Astrocyte of the cerebellum (primary cell): ENCODE measurements at regions not wholly inside any gene's neighbourhood (a gene's known extent, or its start where the extent isn't known, plus 50 kb on each side); places are given as distances from the start of the nearest gene placed in this dataset.

Experiments used
- DNase-seq: peaks from one replicate; pipeline ENCODE4 v3.0.0-alpha.2; 2011; ENCODE audit warnings: low read depth
- H3K4me3 ChIP-seq: 2 replicates; pipeline ENCODE4 v1.5.1; 2011; ENCODE audit warnings: mild to moderate bottlenecking, low read depth, low read length, moderate library complexity
- CTCF ChIP-seq: IDR thresholded peaks from 2 replicates; pipeline ENCODE4 v1.5.1; 2012; ENCODE audit warnings: low read length, low read depth, moderate library complexity, mild to moderate bottlenecking; ENCODE audit errors: missing control alignments
- in situ Hi-C: cut with HindIII; loops from 2 replicates; pipeline ENCODE4 v1.10.0; 2017; ENCODE audit warnings: low sequenced_read_pairs

GRCh38 chr2:212713681-212714080 lies 175.1 kb upstream of the ERBB4 start:
- no peak for DNase-seq
- no peak overlapping the region for H3K4me3 ChIP-seq
- in situ Hi-C loops = no loop called here
- TF ChIP-seq CTCF = no peak

- in situ Hi-C loops = no loop called here
- DNase-seq = no peak
- TF ChIP-seq CTCF = no peak
- H3K4me3 ChIP-seq = no peak overlapping the region
These were observed 174.4 kb upstream of the ERBB4 start for GRCh38 chr2:212712991-212713390.

- in situ Hi-C loops = no loop called here
- no peak for DNase-seq
- H3K4me3 ChIP-seq = no peak overlapping the region
- no peak for TF ChIP-seq CTCF
These were observed 173.9 kb upstream of the ERBB4 start for GRCh38 chr2:212712466-212712865.

- no peak for TF ChIP-seq CTCF
- in situ Hi-C loops = no loop called here
- no peak overlapping the region for H3K4me3 ChIP-seq
- peak; percentile 67 for DNase-seq
These were observed 173.3 kb upstream of the ERBB4 start for GRCh38 chr2:212711856-212712255.

- in situ Hi-C loops = no loop called here
- no peak for DNase-seq
- no peak for TF ChIP-seq CTCF
- H3K4me3 ChIP-seq = no peak overlapping the region
These were observed 170.7 kb upstream of the ERBB4 start for GRCh38 chr2:212709280-212709679.

- no peak overlapping the region for H3K4me3 ChIP-seq
- no peak for DNase-seq
- TF ChIP-seq CTCF = no peak
- in situ Hi-C loops = no loop called here
These were observed 169.8 kb upstream of the ERBB4 start for GRCh38 chr2:212708355-212708754.

GRCh38 chr2:212695426-212695825 lies 156.8 kb upstream of the ERBB4 start:
- no peak for TF ChIP-seq CTCF
- DNase-seq = no peak
- no peak overlapping the region for H3K4me3 ChIP-seq
- in situ Hi-C loops = loop anchor here (25.0 kb wide), 1 partner anchor 467 kb away; the partner anchor contains the start of gene IKZF2
